Osteoblast (primary cell): ENCODE measurements at regions not wholly inside any gene's neighbourhood (a gene's known extent, or its start where the extent isn't known, plus 50 kb on each side); places are given as distances from the start of the nearest gene placed in this dataset.

ENCODE experiments used
- DNase-seq: peaks from one replicate; pipeline ENCODE4 v3.0.0; 2011; ENCODE audit warnings: low spot score, mixed read lengths; ENCODE audit not compliant: insufficient read length; ENCODE audit errors: missing footprints
- H2AFZ ChIP-seq: 2 replicates; pipeline ENCODE4 v1.6.0; 2011; ENCODE audit warnings: mild to moderate bottlenecking, low read length
- H3K27ac ChIP-seq: 2 replicates; pipeline ENCODE4 v1.5.1; 2011; ENCODE audit warnings: mild to moderate bottlenecking, low read depth, low read length, moderate library complexity
- H3K27me3 ChIP-seq: 2 replicates; pipeline ENCODE4 v1.6.0; 2012; ENCODE audit warnings: mild to moderate bottlenecking, control low read depth, inconsistent platforms, low read length, moderate library complexity; ENCODE audit not compliant: insufficient read depth
- H3K36me3 ChIP-seq: 2 replicates; pipeline ENCODE4 v1.5.1; 2011; ENCODE audit warnings: mild to moderate bottlenecking, low read length, control low read depth, moderate library complexity; ENCODE audit not compliant: insufficient read depth
- H3K4me1 ChIP-seq: 2 replicates; pipeline ENCODE4 v1.5.1; 2011; ENCODE audit warnings: mild to moderate bottlenecking, low read length, control low read depth, moderate library complexity; ENCODE audit not compliant: insufficient read depth
- H3K4me2 ChIP-seq: 2 replicates; pipeline ENCODE4 v1.6.0; 2011; ENCODE audit warnings: mild to moderate bottlenecking, low read length; ENCODE audit not compliant: insufficient read depth
- H3K4me3 ChIP-seq: fragments of 200-600 bp; sonication (generic); 3 replicates; pipeline ENCODE4 v1.5.1; 2012; ENCODE audit warnings: mild to moderate bottlenecking, low read length, inconsistent platforms; ENCODE audit not compliant: insufficient read depth
- H3K79me2 ChIP-seq: 2 replicates; pipeline ENCODE4 v1.6.0; 2012; ENCODE audit warnings: mild to moderate bottlenecking, low read length, control low read depth, inconsistent platforms; ENCODE audit not compliant: insufficient read depth
- H3K9me3 ChIP-seq: 2 replicates; pipeline ENCODE4 v1.5.1; 2011; ENCODE audit warnings: low read depth, low read length, control low read depth
- H4K20me1 ChIP-seq: 2 replicates; pipeline ENCODE4 v1.6.0; 2012; ENCODE audit warnings: mild to moderate bottlenecking, low read length, control low read depth; ENCODE audit not compliant: insufficient read depth
- CTCF ChIP-seq: IDR thresholded peaks from 2 replicates; pipeline ENCODE4 v1.5.1; 2011; ENCODE audit warnings: mild to moderate bottlenecking, low read depth, low read length, moderate library complexity; ENCODE audit errors: extremely low read depth

GRCh38 chr9:29199975-29200374 is 1626.7 kb upstream of the C9orf72 start:
- Histone ChIP-seq H3K4me2 (no peak overlapping the region), H3K79me2 (no peaks in the 10 kb centered on the region)
- no peak for TF ChIP-seq CTCF

GRCh38 chr9:29200650-29201049 is 1627.4 kb upstream of the C9orf72 start:
- Histone ChIP-seq H3K4me1 (no peaks in the 10 kb centered on the region), H3K9me3 (no peaks in the 10 kb centered on the region), H3K4me2 (no peak overlapping the region), H3K4me3 (no peak overlapping the region), H3K27ac (no peak overlapping the region), H4K20me1 (no peaks in the 10 kb centered on the region), H3K36me3 (no peaks in the 10 kb centered on the region), H3K79me2 (no peaks in the 10 kb centered on the region), H2AFZ (no peak overlapping the region), H3K27me3 (no peaks in the 10 kb centered on the region)
- no peak for DNase-seq
- TF ChIP-seq CTCF: no peak

More at GRCh38 chr9:29199975-29200374, 1626.7 kb upstream of the C9orf72 start:
- Histone ChIP-seq H3K27ac (no peak overlapping the region), H2AFZ (no peak overlapping the region), H3K4me1 (no peaks in the 10 kb centered on the region), H3K36me3 (no peaks in the 10 kb centered on the region), H3K9me3 (no peaks in the 10 kb centered on the region), H4K20me1 (no peaks in the 10 kb centered on the region), H3K4me3 (no peak overlapping the region), H3K27me3 (no peaks in the 10 kb centered on the region)
- DNase-seq: no peak

GRCh38 chr9:29203244-29203930 is 1630.1 kb upstream of the C9orf72 start:
- H3K4me3 ChIP-seq: no peak overlapping the region
- H3K36me3 ChIP-seq: no peaks in the 10 kb centered on the region
- H3K4me2 ChIP-seq: no peak overlapping the region
- no peaks in the 10 kb centered on the region for H3K27me3 ChIP-seq
- no peaks in the 10 kb centered on the region for H3K9me3 ChIP-seq
- H3K79me2 ChIP-seq: no peaks in the 10 kb centered on the region
- no peaks in the 10 kb centered on the region for H3K4me1 ChIP-seq
- no peak overlapping the region for H3K27ac ChIP-seq
- TF ChIP-seq CTCF: no peak
- no peak for DNase-seq
- no peak overlapping the region for H2AFZ ChIP-seq
- H4K20me1 ChIP-seq: no peaks in the 10 kb centered on the region

- no peak overlapping the region for H3K27ac ChIP-seq
- no peaks in the 10 kb centered on the region for H3K9me3 ChIP-seq
- H3K36me3 ChIP-seq: no peaks in the 10 kb centered on the region
- H2AFZ ChIP-seq: no peak overlapping the region
- no peak for TF ChIP-seq CTCF
- no peak overlapping the region for H3K4me3 ChIP-seq
- no peaks in the 10 kb centered on the region for H4K20me1 ChIP-seq
- H3K27me3 ChIP-seq: peaks cover 22% of the 10 kb centered on the region
- no peaks in the 10 kb centered on the region for H3K79me2 ChIP-seq
- no peak for DNase-seq
- H3K4me1 ChIP-seq: no peaks in the 10 kb centered on the region
- no peak overlapping the region for H3K4me2 ChIP-seq
These were observed 1635.4 kb upstream of the C9orf72 start for GRCh38 chr9:29208670-29209069.
